Activated CD4-positive, CD25-positive, alpha-beta regulatory T cell treated with anti-CD3 and anti-CD28 coated beads, Interleukin-2, amount 50 U/mL, for 16 hours (primary cell): ENCODE measurements at regions not wholly inside any gene's neighbourhood (a gene's known extent, or its start where the extent isn't known, plus 50 kb on each side); places are given as distances from the start of the nearest gene placed in this dataset.
A peak's percentile ranks its signal among the peaks of the same experiment; 100 is the strongest.
"Not testable (repeated sequence)": the region's sequence is repeated elsewhere in the genome, so short reads cannot be mapped to it uniquely, and the experiment has no call there.

Source experiments
- DNase-seq: peaks from one replicate; pipeline ENCODE4 v3.0.0-alpha.2; 2020; ENCODE audit warnings: low read depth, low spot score

DNA sequence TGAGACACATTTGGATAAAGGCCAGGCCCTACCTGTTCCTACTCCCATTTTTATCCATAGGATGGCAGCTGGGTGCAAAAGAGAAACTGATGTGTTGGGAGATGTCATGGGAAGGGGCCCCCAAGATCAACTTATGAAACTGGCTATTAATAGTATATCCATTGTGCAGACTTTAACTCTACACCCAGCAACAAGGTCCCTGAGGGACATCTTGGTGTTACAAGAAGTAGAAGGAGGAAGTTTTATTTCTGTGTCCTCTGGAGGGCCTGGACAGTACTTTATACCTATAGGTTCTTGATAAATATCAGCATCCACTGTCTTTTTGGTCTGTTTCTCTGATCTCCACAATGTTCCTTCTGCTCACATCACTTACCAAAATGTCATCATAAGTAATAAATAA is 84.6 kb downstream of the BTG1 start:
- no peak for DNase-seq

DNA sequence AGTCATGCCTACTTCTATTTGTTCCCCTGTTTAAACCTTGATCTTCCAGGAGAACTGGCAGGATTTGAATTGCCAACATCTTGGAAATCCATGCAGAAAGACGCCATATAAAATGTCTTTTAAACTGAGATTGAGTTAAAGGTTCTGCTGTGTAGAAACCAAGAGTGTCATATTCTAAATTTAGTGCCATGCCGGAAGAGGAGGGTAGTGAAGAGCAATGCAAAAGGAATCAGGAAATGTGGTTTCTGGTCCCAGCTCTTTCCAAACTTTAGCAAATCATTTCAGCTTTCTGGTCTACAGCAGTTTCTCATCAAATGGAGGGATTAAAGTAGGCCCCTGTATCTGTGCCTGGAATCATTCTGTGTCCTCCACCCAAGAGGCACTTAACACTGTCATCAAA is 85.7 kb downstream of the BTG1 start:
- no peak for DNase-seq

DNA sequence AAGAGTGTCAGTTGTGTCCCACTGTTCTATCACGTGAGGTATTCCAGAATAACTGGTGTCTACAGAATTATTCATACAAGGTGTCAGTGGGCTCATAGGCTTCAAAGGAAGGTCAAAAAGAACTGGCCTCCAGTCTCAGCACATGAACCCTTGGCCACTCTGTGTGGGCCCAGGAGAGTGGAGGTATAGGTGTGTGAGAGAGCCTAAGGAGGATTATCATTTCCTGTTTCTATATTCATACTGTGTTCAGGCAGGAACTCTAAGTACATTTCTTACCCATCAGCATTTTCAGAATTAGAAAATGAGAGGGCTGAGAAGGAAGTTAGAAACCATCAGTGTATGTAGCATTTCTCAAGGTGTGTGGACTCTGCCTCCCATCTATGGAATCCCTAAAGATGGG is 87.0 kb downstream of the BTG1 start:
- no peak for DNase-seq

- DNase-seq = not testable (repeated sequence)
These were observed 88.9 kb downstream of the BTG1 start for GRCh38 chr12:92056756-92057155.

- no peak for DNase-seq
These were observed 89.4 kb downstream of the BTG1 start for GRCh38 chr12:92056290-92056689.

- DNase-seq = peak; percentile 34
These were observed 89.8 kb downstream of the BTG1 start for GRCh38 chr12:92055877-92056276.

DNA sequence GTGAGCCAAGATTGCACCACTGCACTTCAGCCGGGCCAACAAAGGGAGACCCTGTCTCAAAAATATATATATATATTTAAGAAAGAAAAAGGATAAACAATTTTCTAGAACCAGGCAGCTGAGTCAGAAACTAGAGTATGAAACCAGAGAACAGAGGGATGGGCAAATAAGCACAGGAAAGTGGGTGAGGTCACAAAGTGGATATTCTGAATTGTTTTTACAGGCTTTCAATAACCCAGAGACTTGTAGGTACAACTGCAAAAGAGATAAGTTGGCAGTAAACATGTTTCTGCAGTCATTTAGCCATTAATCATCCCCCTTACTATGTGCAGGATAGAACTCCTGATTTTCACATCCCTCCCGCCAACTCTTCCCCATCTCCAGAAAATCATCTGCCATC is 94.2 kb downstream of the BTG1 start:
- DNase-seq = no peak

- DNase-seq = no peak
These were observed 96.2 kb downstream of the BTG1 start for GRCh38 chr12:92049403-92049802.

- DNase-seq = no peak
These were observed 98.2 kb downstream of the BTG1 start for GRCh38 chr12:92047393-92047826.

GRCh38 chr12:92046557-92047392 is 98.9 kb downstream of the BTG1 start:
- no peak for DNase-seq

DNA sequence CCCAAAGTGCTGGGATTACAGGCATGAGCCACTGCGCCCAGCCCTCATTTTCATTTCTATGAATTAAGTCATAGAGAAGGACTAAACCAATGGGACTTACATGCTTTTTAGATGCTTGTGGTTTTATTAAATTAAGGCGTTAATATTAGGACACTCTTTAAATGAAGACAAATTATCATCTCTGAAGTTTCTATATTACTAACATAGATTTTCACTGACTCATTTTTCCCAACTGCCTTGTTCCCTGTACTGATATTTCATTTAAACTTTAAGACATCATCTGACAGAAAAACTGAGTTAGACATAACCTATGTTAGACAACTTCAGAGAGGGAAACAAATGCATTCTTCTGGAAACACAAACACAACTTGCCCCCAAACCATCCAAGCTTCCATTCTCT is 99.8 kb downstream of the BTG1 start:
- no peak for DNase-seq

DNA sequence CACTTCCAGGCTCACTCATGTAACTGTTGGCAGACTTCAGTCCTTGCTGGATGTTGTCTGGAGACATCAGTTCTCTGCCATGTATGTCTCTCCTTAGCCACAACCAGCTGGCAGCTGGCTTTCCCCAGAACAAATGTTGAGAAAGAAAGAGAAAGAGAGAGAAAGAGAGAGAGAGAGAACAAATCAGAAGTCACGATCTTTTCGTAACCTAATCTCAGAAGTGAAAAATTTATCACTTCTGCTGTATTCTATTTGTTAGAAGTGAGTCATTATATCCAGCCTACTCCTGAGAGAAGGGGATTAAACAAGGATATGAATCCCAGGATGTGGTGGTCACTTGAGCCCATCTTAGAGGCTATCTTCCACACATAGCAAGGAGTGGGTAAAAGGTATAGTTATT is 101.2 kb downstream of the BTG1 start:
- no peak for DNase-seq

DNA sequence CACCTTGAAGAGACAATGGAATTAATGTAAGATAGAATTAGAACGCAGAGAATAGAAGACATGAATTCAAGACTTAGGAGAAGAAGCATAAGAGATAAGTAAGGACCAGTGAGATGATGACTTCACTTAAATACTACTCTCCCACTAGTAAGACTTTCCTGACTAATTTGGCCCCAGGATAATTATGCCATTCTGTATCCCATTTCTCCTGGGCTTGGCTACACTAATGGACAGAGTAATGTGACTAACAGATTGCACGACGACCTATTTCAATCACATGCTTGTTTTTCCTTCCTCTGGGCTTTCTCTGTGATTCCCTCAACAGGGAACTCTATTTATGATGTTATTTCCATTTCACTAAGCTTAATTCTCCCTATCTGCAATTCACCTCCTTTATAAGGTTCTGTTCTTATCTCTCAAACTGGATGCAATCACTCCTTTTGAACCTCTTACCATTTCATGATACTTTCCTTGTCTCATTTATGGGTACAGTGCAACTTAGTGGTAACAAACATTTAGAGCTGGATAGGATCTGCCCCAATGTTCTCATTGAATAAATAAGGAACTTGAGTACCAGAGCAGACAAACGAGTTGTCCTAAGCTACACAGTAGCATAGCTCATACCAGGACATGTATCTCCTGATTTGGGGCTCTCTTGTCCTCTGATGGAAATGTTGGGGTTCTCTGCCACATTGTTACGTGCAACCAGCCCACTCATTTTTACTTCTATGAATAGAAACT is 102.7 kb downstream of the BTG1 start:
- no peak for DNase-seq

DNA sequence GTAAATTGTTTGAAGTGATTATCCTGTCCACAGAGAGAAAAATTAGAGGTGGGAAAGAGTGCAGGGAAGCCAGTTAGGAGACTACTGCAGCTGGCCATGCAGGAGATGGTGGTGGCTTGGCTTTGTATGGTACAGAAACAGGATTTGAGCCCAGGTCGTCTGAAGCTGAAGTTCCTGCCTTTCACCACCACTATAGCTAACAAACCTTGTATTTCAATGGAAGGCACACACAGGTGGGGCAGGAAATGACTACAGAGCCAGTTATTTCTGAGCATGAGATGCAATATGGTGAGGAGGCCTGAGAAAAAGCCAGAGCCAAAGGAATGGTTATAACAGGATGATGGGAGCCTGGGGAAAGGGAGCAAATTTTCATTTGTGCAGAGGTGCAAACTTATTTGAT is 103.9 kb downstream of the BTG1 start:
- DNase-seq = no peak

GRCh38 chr12:92039046-92039445 is 106.6 kb downstream of the BTG1 start:
- DNase-seq = no peak

GRCh38 chr12:92038476-92038875 is 107.2 kb downstream of the BTG1 start:
- DNase-seq = no peak

- DNase-seq = no peak
These were observed 108.7 kb downstream of the BTG1 start for GRCh38 chr12:92036771-92037453.

DNA sequence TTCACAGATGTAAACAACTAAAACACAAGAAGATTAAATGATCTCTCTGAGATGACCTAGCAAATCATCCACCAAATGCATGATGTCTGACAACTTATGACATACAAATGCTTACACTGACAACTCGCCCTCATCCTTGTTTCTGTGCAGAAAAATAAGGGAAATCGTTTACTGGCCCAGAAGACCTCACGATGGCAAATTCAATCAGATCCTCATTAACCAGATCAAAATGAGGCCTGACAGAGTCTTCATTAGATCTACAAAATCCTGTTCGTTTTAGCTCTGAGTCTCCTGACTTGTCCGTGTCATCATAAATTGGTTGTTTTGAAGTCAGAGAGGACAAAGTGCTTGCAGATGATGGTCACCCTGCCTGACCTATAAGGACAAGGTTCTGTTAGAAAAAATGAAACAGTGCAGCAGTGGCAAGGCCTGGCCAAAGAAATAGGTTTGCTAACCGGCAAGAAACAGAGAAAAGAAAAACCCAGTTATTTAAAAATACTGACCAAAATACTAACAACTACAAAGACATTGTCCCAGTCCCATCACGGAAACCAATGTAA is 109.5 kb downstream of the BTG1 start:
- no peak for DNase-seq

DNA sequence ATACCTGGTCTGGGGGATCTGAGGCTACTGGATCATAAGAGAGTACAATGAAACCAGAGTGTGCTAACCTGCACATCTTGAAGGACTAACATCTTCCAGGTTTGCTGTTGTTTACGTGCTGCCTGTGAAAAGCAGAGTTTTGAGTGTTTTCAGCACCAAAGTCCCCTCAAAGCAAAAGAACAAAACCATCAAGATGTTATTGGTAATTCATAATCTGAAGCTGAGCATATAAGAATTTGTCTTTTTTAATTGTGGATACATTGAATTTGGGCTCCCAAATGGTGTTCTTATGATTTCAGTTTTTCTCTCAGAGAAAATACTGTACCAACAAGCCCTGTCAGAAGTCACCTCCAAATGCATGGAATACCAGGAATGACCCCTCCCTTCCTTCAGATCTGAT is 110.2 kb downstream of the BTG1 start:
- DNase-seq = no peak

DNA sequence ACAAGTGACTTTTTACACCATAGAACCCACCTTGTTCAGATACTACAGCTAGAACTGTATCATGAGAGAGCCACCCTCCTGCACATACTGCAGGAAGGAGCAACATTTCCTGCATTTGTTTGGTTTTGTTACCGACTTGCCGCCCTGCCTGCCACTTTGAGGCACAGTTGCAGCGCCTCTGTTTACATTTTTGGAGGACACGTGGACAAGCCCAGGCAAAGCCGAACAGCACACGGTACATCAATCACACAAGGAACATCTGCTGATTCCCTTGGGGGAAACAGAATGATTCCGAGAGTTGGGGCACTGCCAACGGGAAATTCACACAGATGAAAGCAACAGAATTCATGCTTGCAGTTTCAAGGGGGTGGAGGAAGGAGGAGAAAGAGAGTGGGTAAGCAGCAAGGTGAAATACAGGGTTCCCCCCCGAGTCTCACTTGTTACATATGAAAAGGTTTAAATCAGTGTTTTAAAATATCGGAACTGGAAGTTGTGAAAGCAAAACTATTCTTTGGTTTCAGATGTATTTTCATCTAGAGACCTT is 110.7 kb downstream of the BTG1 start:
- DNase-seq = no peak

GRCh38 chr12:92034083-92034482 is 111.6 kb downstream of the BTG1 start:
- no peak for DNase-seq

DNA sequence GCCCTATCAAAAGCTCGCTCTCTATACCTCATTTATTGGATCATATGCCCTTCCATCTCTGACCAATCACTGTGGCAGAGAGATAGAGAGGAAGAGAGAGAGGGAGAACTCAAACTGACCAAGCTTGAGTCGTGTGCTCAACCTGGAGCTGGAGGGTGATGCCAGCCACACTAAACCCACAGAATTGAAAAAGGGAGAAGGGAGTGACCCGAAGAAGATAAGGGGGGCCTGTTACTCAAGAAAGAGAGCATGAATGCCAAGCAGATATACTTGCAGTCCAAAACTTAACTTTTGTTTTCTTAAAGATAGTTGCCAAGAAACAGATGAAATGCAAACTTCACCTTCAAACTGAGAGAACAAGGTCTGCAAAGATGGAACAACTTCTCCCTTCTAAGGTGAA is 112.7 kb downstream of the BTG1 start:
- no peak for DNase-seq
